HL-60 (cell line): ENCODE measurements at regions not wholly inside any gene's neighbourhood (a gene's known extent, or its start where the extent isn't known, plus 50 kb on each side); places are given as distances from the start of the nearest gene placed in this dataset.
"Not testable (repeated sequence)": the region's sequence is repeated elsewhere in the genome, so short reads cannot be mapped to it uniquely, and the experiment has no call there.

Experiments
- DNase-seq, 2 experiments: peaks; one replicate each; pipeline ENCODE4 v3.0.0-alpha.2; 2010 to 2020; ENCODE audit warnings: low read depth in 1 of 2, low spot score in 1 of 2
- H3K27ac ChIP-seq: fragments of 250-450 bp; sonication (Bioruptor Pico); replicated peaks from 2 replicates; pipeline ENCODE4 v1.5.1; 2020; ENCODE audit warnings: mild to moderate bottlenecking, moderate library complexity
- H3K27me3 ChIP-seq: fragments of 250-450 bp; sonication (Bioruptor Pico); 2 replicates; pipeline ENCODE4 v1.5.1; 2021; ENCODE audit warnings: mild to moderate bottlenecking, moderate library complexity; ENCODE audit not compliant: insufficient read depth, poor library complexity, severe bottlenecking
- H3K4me3 ChIP-seq: replicated peaks from 2 replicates; pipeline ENCODE4 v1.5.1; 2011; ENCODE audit warnings: mild to moderate bottlenecking, control low read depth, low read length; ENCODE audit not compliant: insufficient read depth
- GABPA ChIP-seq: IDR thresholded peaks from 2 replicates; pipeline ENCODE4 v1.6.1; 2012; ENCODE audit warnings: low read depth
- POLR2AphosphoS5 ChIP-seq: IDR thresholded peaks from 2 replicates; pipeline ENCODE4 v1.6.1; 2012; ENCODE audit warnings: low read depth
- SPI1 ChIP-seq: IDR thresholded peaks from 2 replicates; pipeline ENCODE4 v1.6.1; 2012; ENCODE audit warnings: low read depth, mild to moderate bottlenecking, borderline replicate concordance
- TF ChIP-seq, protein P1 (sequence below): IDR thresholded peaks from one replicate; pipeline ENCODE4 v1.5.1; 2011; ENCODE audit warnings: low read length, control low read depth, inconsistent platforms; ENCODE audit not compliant: insufficient read depth
- TF ChIP-seq, protein P2 (sequence below): IDR thresholded peaks from 2 replicates; pipeline ENCODE4 v1.6.1; 2012; ENCODE audit warnings: low read depth; ENCODE audit not compliant: insufficient replicate concordance

DNA sequence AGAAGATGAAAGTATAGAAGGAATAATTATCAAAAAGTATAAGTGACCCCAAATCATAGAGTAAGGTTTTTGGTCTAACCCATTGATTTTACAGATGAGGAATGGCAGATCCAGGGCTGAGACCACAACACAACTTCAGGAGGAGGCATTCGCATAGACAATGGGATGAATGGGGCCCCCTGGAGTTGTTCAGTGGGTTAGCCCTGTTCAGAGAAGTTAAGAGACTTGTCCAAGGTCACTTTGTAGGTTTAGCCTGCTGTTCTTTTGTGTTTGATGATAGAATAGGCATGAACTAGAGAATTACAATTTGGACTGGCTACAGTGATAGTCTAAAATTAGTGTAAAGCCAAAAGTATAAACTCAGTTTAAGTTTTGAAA lies 233.9 kb downstream of the KCNRG start:
- Histone ChIP-seq H3K27ac (no peak overlapping the region), H3K4me3 (no peak overlapping the region), H3K27me3 (no peaks in the 10 kb centered on the region)
- no peak for TF ChIP-seq POLR2AphosphoS5
- TF ChIP-seq, protein P1, sequence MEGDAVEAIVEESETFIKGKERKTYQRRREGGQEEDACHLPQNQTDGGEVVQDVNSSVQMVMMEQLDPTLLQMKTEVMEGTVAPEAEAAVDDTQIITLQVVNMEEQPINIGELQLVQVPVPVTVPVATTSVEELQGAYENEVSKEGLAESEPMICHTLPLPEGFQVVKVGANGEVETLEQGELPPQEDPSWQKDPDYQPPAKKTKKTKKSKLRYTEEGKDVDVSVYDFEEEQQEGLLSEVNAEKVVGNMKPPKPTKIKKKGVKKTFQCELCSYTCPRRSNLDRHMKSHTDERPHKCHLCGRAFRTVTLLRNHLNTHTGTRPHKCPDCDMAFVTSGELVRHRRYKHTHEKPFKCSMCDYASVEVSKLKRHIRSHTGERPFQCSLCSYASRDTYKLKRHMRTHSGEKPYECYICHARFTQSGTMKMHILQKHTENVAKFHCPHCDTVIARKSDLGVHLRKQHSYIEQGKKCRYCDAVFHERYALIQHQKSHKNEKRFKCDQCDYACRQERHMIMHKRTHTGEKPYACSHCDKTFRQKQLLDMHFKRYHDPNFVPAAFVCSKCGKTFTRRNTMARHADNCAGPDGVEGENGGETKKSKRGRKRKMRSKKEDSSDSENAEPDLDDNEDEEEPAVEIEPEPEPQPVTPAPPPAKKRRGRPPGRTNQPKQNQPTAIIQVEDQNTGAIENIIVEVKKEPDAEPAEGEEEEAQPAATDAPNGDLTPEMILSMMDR, result no peak
- no peak for TF ChIP-seq GABPA
- TF ChIP-seq, protein P2, sequence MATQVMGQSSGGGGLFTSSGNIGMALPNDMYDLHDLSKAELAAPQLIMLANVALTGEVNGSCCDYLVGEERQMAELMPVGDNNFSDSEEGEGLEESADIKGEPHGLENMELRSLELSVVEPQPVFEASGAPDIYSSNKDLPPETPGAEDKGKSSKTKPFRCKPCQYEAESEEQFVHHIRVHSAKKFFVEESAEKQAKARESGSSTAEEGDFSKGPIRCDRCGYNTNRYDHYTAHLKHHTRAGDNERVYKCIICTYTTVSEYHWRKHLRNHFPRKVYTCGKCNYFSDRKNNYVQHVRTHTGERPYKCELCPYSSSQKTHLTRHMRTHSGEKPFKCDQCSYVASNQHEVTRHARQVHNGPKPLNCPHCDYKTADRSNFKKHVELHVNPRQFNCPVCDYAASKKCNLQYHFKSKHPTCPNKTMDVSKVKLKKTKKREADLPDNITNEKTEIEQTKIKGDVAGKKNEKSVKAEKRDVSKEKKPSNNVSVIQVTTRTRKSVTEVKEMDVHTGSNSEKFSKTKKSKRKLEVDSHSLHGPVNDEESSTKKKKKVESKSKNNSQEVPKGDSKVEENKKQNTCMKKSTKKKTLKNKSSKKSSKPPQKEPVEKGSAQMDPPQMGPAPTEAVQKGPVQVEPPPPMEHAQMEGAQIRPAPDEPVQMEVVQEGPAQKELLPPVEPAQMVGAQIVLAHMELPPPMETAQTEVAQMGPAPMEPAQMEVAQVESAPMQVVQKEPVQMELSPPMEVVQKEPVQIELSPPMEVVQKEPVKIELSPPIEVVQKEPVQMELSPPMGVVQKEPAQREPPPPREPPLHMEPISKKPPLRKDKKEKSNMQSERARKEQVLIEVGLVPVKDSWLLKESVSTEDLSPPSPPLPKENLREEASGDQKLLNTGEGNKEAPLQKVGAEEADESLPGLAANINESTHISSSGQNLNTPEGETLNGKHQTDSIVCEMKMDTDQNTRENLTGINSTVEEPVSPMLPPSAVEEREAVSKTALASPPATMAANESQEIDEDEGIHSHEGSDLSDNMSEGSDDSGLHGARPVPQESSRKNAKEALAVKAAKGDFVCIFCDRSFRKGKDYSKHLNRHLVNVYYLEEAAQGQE, result no peak
- TF ChIP-seq SPI1, result no peak
- DNase-seq, result no peak

DNA sequence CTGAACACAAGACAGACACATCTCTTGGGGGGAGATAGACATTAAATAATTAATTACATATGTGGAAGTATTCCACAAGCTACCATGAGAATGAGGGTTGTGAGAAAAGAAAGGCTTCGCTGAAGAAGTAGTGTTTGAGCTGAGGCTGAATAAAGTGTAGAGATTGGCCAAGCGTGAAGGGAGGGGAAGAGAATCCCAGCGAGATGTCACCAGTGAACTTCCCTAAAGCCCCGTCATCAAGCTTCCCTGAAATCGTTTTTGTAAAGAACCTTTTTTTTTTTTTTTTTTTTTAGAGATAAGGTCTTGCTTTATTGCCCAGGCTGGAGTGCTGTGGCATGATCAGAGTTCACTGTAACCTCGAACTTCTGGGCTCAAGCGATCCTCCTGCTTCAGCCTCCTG lies 235.2 kb downstream of the KCNRG start:
- peak in 1 of 2 experiments; percentile 31 for DNase-seq

DNA sequence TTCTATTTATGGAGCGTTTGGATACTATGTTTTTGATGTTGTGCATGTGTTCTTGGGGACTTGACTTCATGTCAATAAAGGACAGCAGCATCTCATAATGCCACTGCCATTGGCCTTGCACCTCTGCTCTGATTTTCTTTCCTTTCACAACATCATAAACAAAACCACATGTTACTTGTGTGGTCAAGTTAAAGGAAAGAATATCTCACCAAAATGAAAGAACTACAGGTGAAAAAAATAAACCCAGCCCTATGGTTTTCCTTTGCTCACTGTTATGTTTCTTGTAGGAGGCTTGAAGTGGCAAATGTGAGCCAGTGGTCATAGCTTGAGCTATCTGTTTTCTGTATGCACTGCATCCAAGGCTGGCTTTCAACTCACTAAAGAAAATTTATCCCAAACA lies 240.4 kb downstream of the KCNRG start:
- H3K4me3 ChIP-seq, result no peak overlapping the region
- no peak for TF ChIP-seq POLR2AphosphoS5
- no peak for TF ChIP-seq GABPA
- TF ChIP-seq, protein P1, result no peak
- TF ChIP-seq, protein P2, result no peak
- TF ChIP-seq SPI1, result no peak
- DNase-seq, result no peak
- H3K27ac ChIP-seq, result no peak overlapping the region
- H3K27me3 ChIP-seq, result no peaks in the 10 kb centered on the region

More for the DNA sequence above, 235.2 kb downstream of the KCNRG start:
- Histone ChIP-seq H3K27ac (no peak overlapping the region), H3K27me3 (no peaks in the 10 kb centered on the region), H3K4me3 (no peak overlapping the region)
- TF ChIP-seq POLR2AphosphoS5 (no peak), GABPA (no peak), SPI1 (no peak)
- TF ChIP-seq, protein P2, result no peak
- TF ChIP-seq, protein P1, result no peak

DNA sequence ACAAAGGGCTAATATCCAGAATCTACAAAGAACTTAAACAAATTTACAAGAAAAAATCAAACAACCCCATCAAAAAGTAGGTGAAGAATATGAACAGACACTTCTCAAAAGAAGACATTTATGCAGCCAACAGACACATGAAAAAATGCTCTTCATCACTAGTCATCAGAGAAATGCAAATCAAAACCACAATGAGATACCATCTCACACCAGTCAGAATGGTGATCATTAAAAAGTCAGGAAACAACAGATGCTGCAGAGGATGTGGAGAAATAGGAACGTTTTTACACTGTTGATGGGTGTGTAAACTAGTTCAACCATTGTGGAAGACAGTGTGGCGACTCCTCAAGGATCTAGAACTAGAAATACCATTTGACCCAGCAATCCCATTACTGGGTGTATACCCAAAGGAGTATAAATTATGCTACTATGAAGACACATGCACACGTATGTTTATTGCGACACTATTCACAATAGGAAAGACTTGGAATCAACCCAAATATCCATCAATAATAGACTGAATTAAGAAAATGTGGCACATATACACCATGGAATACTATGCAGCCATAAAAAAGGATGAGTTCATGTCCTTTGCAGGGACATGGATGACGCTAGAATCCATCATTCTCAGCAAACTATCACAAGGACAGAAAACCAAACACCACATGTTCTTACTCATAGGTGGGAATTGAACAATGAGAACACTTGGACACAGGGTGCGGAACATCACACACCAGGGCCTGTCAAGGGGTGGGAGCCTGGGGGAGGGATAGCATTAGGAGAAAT lies 241.5 kb downstream of the KCNRG start:
- H3K27ac ChIP-seq, DNase-seq, H3K27me3 ChIP-seq, H3K4me3 ChIP-seq: not testable (repeated sequence)
